IMR-90 (cell line): ENCODE measurements at regions not wholly inside any gene's neighbourhood (a gene's known extent, or its start where the extent isn't known, plus 50 kb on each side); places are given as distances from the start of the nearest gene placed in this dataset.

Experiments
- CEBPB ChIP-seq: IDR thresholded peaks from 2 replicates; pipeline ENCODE4 v1.6.1; 2012; ENCODE audit warnings: low read depth, low read length, improper control_type of control experiment
- POLR2A ChIP-seq: IDR thresholded peaks from 2 replicates; pipeline ENCODE4 v1.6.1; 2012; ENCODE audit warnings: mild to moderate bottlenecking, low read depth, low read length
- RAD21 ChIP-seq: IDR thresholded peaks from 2 replicates; pipeline ENCODE4 v1.6.1; 2012; ENCODE audit warnings: low read length, improper control_type of control experiment
- RCOR1 ChIP-seq: IDR thresholded peaks from 2 replicates; pipeline ENCODE4 v1.6.1; 2012; ENCODE audit warnings: mild to moderate bottlenecking, low read length, improper control_type of control experiment; ENCODE audit not compliant: insufficient replicate concordance
- RFX5 ChIP-seq: IDR thresholded peaks from 2 replicates; pipeline ENCODE4 v1.8.0; 2012; ENCODE audit warnings: low read depth, mild to moderate bottlenecking, low read length, moderate library complexity
- TF ChIP-seq, protein P1 (sequence below): conservative IDR thresholded peaks from 2 replicates; pipeline ENCODE4 v1.5.1; 2012; ENCODE audit warnings: mild to moderate bottlenecking, low read depth, low read length, improper control_type of control experiment

DNA sequence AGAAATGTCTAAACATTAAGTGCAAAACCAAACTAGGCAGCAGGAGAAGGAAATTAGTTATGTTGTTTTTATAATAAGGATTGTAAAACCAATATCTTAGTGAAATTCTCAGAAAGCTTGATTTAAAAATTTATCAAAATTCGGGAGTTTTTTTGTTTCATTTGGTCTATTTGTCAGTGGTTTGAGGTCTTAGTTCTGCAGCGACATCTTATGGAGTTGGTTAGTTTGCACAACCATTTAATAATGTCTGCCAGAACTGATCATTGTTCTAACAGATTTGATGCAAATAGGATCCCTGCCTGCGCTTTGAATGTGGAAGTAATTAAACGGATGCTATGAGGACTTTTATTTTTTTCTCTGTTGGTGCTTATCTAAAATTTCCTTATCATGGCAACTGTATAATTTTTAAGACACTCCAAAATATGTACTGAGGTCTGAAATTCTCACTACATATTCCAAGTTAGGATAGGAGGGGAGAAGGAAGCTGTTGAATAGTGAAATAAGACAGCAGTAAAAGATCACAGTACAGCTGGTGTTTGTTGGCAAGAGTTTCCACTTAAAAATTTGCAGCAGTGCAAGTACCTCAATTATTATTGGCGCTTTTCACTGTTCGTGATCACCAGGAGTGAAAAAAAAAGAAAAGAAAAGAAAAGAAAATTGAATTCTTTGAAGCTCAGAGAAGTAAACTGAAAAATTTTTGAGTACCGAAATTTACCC, 2521.4 kb downstream of the ARAP2 start:
- TF ChIP-seq, protein P1, sequence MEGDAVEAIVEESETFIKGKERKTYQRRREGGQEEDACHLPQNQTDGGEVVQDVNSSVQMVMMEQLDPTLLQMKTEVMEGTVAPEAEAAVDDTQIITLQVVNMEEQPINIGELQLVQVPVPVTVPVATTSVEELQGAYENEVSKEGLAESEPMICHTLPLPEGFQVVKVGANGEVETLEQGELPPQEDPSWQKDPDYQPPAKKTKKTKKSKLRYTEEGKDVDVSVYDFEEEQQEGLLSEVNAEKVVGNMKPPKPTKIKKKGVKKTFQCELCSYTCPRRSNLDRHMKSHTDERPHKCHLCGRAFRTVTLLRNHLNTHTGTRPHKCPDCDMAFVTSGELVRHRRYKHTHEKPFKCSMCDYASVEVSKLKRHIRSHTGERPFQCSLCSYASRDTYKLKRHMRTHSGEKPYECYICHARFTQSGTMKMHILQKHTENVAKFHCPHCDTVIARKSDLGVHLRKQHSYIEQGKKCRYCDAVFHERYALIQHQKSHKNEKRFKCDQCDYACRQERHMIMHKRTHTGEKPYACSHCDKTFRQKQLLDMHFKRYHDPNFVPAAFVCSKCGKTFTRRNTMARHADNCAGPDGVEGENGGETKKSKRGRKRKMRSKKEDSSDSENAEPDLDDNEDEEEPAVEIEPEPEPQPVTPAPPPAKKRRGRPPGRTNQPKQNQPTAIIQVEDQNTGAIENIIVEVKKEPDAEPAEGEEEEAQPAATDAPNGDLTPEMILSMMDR: 0 out of 2 replicates have a peak, but pooled peaks have one; percentile 4
- TF ChIP-seq POLR2A (no peak), RCOR1 (no peak), RFX5 (no peak), RAD21 (no peak), CEBPB (no peak)
